ENCODE measurements at regions not wholly inside any gene's neighbourhood (a gene's known extent, or its start where the extent isn't known, plus 50 kb on each side); places are given as distances from the start of the nearest gene placed in this dataset.

GRCh38 chr3:20576228-20576627 lies 390.2 kb upstream of the SGO1 start:
- H4K5ac ChIP-seq (ENCODE audit: low read length) = no peak overlapping the region
- no peak overlapping the region for H3K27ac ChIP-seq (ENCODE audit: low read depth, low read length)
- no peak overlapping the region for H3K9ac ChIP-seq (ENCODE audit: low read length)
- H3K79me1 ChIP-seq (ENCODE audit: low read length) = no peaks in the 10 kb centered on the region
- no CpG with 5 or more reads among the region's 3 CpGs for WGBS (ENCODE audit: extremely low coverage, insufficient coverage, low lambda C conversion rate)
- no peak overlapping the region for H2BK15ac ChIP-seq (replicated peaks; ENCODE audit: low read depth)
- H3K23ac ChIP-seq (ENCODE audit: low read length) = no peak overlapping the region
- no peak overlapping the region for H3K56ac ChIP-seq (ENCODE audit: low read length)
- H3K4ac ChIP-seq (ENCODE audit: low read depth, low read length) = no peak overlapping the region
- no peaks in the 10 kb centered on the region for H3K79me2 ChIP-seq (ENCODE audit: control insufficient read depth, insufficient read depth, low read length)
- H3K4me2 ChIP-seq (ENCODE audit: low read length) = no peak overlapping the region
- no peak overlapping the region for H3K18ac ChIP-seq (ENCODE audit: low read length)
- no peak overlapping the region for H2BK5ac ChIP-seq (ENCODE audit: low read length)
- no peak overlapping the region for H4K8ac ChIP-seq (ENCODE audit: low read depth, low read length)
- no peaks in the 10 kb centered on the region for H3K36me3 ChIP-seq (ENCODE audit: control insufficient read depth, insufficient read depth, low read length)
- H2BK120ac ChIP-seq (ENCODE audit: low read depth, low read length) = no peak overlapping the region
- no peaks in the 10 kb centered on the region for H3K4me1 ChIP-seq (ENCODE audit: control insufficient read depth, low read depth, low read length)
- no peak overlapping the region for H3K4me3 ChIP-seq (ENCODE audit: low read length)
- no peak overlapping the region for H2AK5ac ChIP-seq (ENCODE audit: low read length)
- no peak for DNase-seq
- no peaks in the 10 kb centered on the region for H3K27me3 ChIP-seq (ENCODE audit: insufficient read depth, low read length, poor library complexity)

- no peak overlapping the region for H3K56ac ChIP-seq (ENCODE audit: low read length)
- no peak overlapping the region for H2BK5ac ChIP-seq (ENCODE audit: low read length)
- no peak overlapping the region for H2AK5ac ChIP-seq (ENCODE audit: low read length)
- H3K27me3 ChIP-seq (ENCODE audit: insufficient read depth, low read length, poor library complexity) = no peaks in the 10 kb centered on the region
- no peaks in the 10 kb centered on the region for H3K36me3 ChIP-seq (ENCODE audit: control insufficient read depth, insufficient read depth, low read length)
- H3K27ac ChIP-seq (ENCODE audit: low read depth, low read length) = no peak overlapping the region
- no CpG with 5 or more reads among the region's 2 CpGs for WGBS (ENCODE audit: extremely low coverage, insufficient coverage, low lambda C conversion rate)
- no peak overlapping the region for H2BK120ac ChIP-seq (ENCODE audit: low read depth, low read length)
- H3K4me2 ChIP-seq (ENCODE audit: low read length) = no peak overlapping the region
- H4K8ac ChIP-seq (ENCODE audit: low read depth, low read length) = no peak overlapping the region
- H3K4me3 ChIP-seq (ENCODE audit: low read length) = no peak overlapping the region
- no peak for DNase-seq
- H3K23ac ChIP-seq (ENCODE audit: low read length) = no peak overlapping the region
- H3K4me1 ChIP-seq (ENCODE audit: control insufficient read depth, low read depth, low read length) = no peaks in the 10 kb centered on the region
- no peaks in the 10 kb centered on the region for H3K79me1 ChIP-seq (ENCODE audit: low read length)
- no peak overlapping the region for H3K4ac ChIP-seq (ENCODE audit: low read depth, low read length)
- no peak overlapping the region for H3K18ac ChIP-seq (ENCODE audit: low read length)
- no peak overlapping the region for H3K9ac ChIP-seq (ENCODE audit: low read length)
- no peaks in the 10 kb centered on the region for H3K79me2 ChIP-seq (ENCODE audit: control insufficient read depth, insufficient read depth, low read length)
- H2BK15ac ChIP-seq (replicated peaks; ENCODE audit: low read depth) = no peak overlapping the region
- no peak overlapping the region for H4K5ac ChIP-seq (ENCODE audit: low read length)
These were observed 389.1 kb upstream of the SGO1 start for GRCh38 chr3:20575146-20575545.

GRCh38 chr3:20574746-20575145 lies 388.7 kb upstream of the SGO1 start:
- H2BK15ac ChIP-seq (replicated peaks; ENCODE audit: low read depth) = no peak overlapping the region
- no peak overlapping the region for H3K4ac ChIP-seq (ENCODE audit: low read depth, low read length)
- no peak overlapping the region for H3K18ac ChIP-seq (ENCODE audit: low read length)
- DNase-seq = no peak
- no peak overlapping the region for H3K9ac ChIP-seq (ENCODE audit: low read length)
- no peak overlapping the region for H2BK5ac ChIP-seq (ENCODE audit: low read length)
- H2BK120ac ChIP-seq (ENCODE audit: low read depth, low read length) = no peak overlapping the region
- H3K4me1 ChIP-seq (ENCODE audit: control insufficient read depth, low read depth, low read length) = no peaks in the 10 kb centered on the region
- H3K27me3 ChIP-seq (ENCODE audit: insufficient read depth, low read length, poor library complexity) = no peaks in the 10 kb centered on the region
- H3K23ac ChIP-seq (ENCODE audit: low read length) = no peak overlapping the region
- no peak overlapping the region for H3K27ac ChIP-seq (ENCODE audit: low read depth, low read length)
- H3K56ac ChIP-seq (ENCODE audit: low read length) = no peak overlapping the region
- no peak overlapping the region for H2AK5ac ChIP-seq (ENCODE audit: low read length)
- WGBS (ENCODE audit: extremely low coverage, insufficient coverage, low lambda C conversion rate) = no CpG with 5 or more reads among the region's 4 CpGs
- no peaks in the 10 kb centered on the region for H3K79me1 ChIP-seq (ENCODE audit: low read length)
- no peaks in the 10 kb centered on the region for H3K79me2 ChIP-seq (ENCODE audit: control insufficient read depth, insufficient read depth, low read length)
- H4K5ac ChIP-seq (ENCODE audit: low read length) = no peak overlapping the region
- H3K4me2 ChIP-seq (ENCODE audit: low read length) = no peak overlapping the region
- H3K4me3 ChIP-seq (ENCODE audit: low read length) = no peak overlapping the region
- no peak overlapping the region for H4K8ac ChIP-seq (ENCODE audit: low read depth, low read length)
- H3K36me3 ChIP-seq (ENCODE audit: control insufficient read depth, insufficient read depth, low read length) = no peaks in the 10 kb centered on the region

- H3K27me3 ChIP-seq (ENCODE audit: insufficient read depth, low read length, poor library complexity) = no peaks in the 10 kb centered on the region
- H4K8ac ChIP-seq (ENCODE audit: low read depth, low read length) = no peak overlapping the region
- H3K4me1 ChIP-seq (ENCODE audit: control insufficient read depth, low read depth, low read length) = no peaks in the 10 kb centered on the region
- no peaks in the 10 kb centered on the region for H3K79me1 ChIP-seq (ENCODE audit: low read length)
- H2AK5ac ChIP-seq (ENCODE audit: low read length) = no peak overlapping the region
- no peak overlapping the region for H3K27ac ChIP-seq (ENCODE audit: low read depth, low read length)
- H3K4me2 ChIP-seq (ENCODE audit: low read length) = no peak overlapping the region
- DNase-seq = no peak
- H3K18ac ChIP-seq (ENCODE audit: low read length) = no peak overlapping the region
- H2BK120ac ChIP-seq (ENCODE audit: low read depth, low read length) = no peak overlapping the region
- H3K4ac ChIP-seq (ENCODE audit: low read depth, low read length) = no peak overlapping the region
- no peak overlapping the region for H3K4me3 ChIP-seq (ENCODE audit: low read length)
- no peak overlapping the region for H3K56ac ChIP-seq (ENCODE audit: low read length)
- H3K36me3 ChIP-seq (ENCODE audit: control insufficient read depth, insufficient read depth, low read length) = no peaks in the 10 kb centered on the region
- H2BK5ac ChIP-seq (ENCODE audit: low read length) = no peak overlapping the region
- no peak overlapping the region for H3K9ac ChIP-seq (ENCODE audit: low read length)
- H3K79me2 ChIP-seq (ENCODE audit: control insufficient read depth, insufficient read depth, low read length) = no peaks in the 10 kb centered on the region
- H4K5ac ChIP-seq (ENCODE audit: low read length) = no peak overlapping the region
- WGBS (ENCODE audit: extremely low coverage, insufficient coverage, low lambda C conversion rate) = no CpG with 5 or more reads among the region's 3 CpGs
- no peak overlapping the region for H2BK15ac ChIP-seq (replicated peaks; ENCODE audit: low read depth)
- no peak overlapping the region for H3K23ac ChIP-seq (ENCODE audit: low read length)
These were observed 387.2 kb upstream of the SGO1 start for GRCh38 chr3:20573175-20573574.

- Histone ChIP-seq H3K4ac (ENCODE audit: low read depth, low read length) (no peak overlapping the region), H3K4me3 (ENCODE audit: low read length) (no peak overlapping the region), H3K27me3 (ENCODE audit: insufficient read depth, low read length, poor library complexity) (no peaks in the 10 kb centered on the region), H3K18ac (ENCODE audit: low read length) (no peak overlapping the region), H2BK15ac (replicated peaks; ENCODE audit: low read depth) (no peak overlapping the region), H3K23ac (ENCODE audit: low read length) (no peak overlapping the region), H3K36me3 (ENCODE audit: control insufficient read depth, insufficient read depth, low read length) (no peaks in the 10 kb centered on the region), H3K4me1 (ENCODE audit: control insufficient read depth, low read depth, low read length) (no peaks in the 10 kb centered on the region), H3K27ac (ENCODE audit: low read depth, low read length) (no peak overlapping the region), H4K8ac (ENCODE audit: low read depth, low read length) (no peak overlapping the region), H3K79me1 (ENCODE audit: low read length) (no peaks in the 10 kb centered on the region), H3K56ac (ENCODE audit: low read length) (no peak overlapping the region), H2AK5ac (ENCODE audit: low read length) (no peak overlapping the region), H3K79me2 (ENCODE audit: control insufficient read depth, insufficient read depth, low read length) (no peaks in the 10 kb centered on the region), H2BK5ac (ENCODE audit: low read length) (no peak overlapping the region), H3K9ac (ENCODE audit: low read length) (no peak overlapping the region), H4K5ac (ENCODE audit: low read length) (no peak overlapping the region), H2BK120ac (ENCODE audit: low read depth, low read length) (no peak overlapping the region), H3K4me2 (ENCODE audit: low read length) (no peak overlapping the region)
- DNase-seq = no peak
- no CpG with 5 or more reads among the region's 5 CpGs for WGBS (ENCODE audit: extremely low coverage, insufficient coverage, low lambda C conversion rate)
These were observed 386.5 kb upstream of the SGO1 start for GRCh38 chr3:20572473-20572872.

GRCh38 chr3:20569310-20569709 lies 383.3 kb upstream of the SGO1 start:
- H3K4me2 ChIP-seq (ENCODE audit: low read length) = no peak overlapping the region
- WGBS (ENCODE audit: extremely low coverage, insufficient coverage, low lambda C conversion rate) = no CpG with 5 or more reads among the region's 2 CpGs

More at GRCh38 chr3:20569310-20569709, 383.3 kb upstream of the SGO1 start:
- Histone ChIP-seq H3K79me1 (ENCODE audit: low read length) (no peaks in the 10 kb centered on the region), H4K5ac (ENCODE audit: low read length) (no peak overlapping the region), H3K4me3 (ENCODE audit: low read length) (no peak overlapping the region), H3K4ac (ENCODE audit: low read depth, low read length) (no peak overlapping the region), H3K18ac (ENCODE audit: low read length) (no peak overlapping the region), H2BK120ac (ENCODE audit: low read depth, low read length) (no peak overlapping the region), H3K27me3 (ENCODE audit: insufficient read depth, low read length, poor library complexity) (no peaks in the 10 kb centered on the region), H4K8ac (ENCODE audit: low read depth, low read length) (no peak overlapping the region), H3K27ac (ENCODE audit: low read depth, low read length) (no peak overlapping the region), H3K23ac (ENCODE audit: low read length) (no peak overlapping the region), H3K4me1 (ENCODE audit: control insufficient read depth, low read depth, low read length) (no peaks in the 10 kb centered on the region), H2BK5ac (ENCODE audit: low read length) (no peak overlapping the region), H2BK15ac (replicated peaks; ENCODE audit: low read depth) (no peak overlapping the region), H3K36me3 (ENCODE audit: control insufficient read depth, insufficient read depth, low read length) (no peaks in the 10 kb centered on the region), H3K79me2 (ENCODE audit: control insufficient read depth, insufficient read depth, low read length) (no peaks in the 10 kb centered on the region), H3K56ac (ENCODE audit: low read length) (no peak overlapping the region), H2AK5ac (ENCODE audit: low read length) (no peak overlapping the region), H3K9ac (ENCODE audit: low read length) (no peak overlapping the region)
- no peak for DNase-seq

All from mesendoderm (in vitro differentiated cells).